ENCODE measurements at regions not wholly inside any gene's neighbourhood (a gene's known extent, or its start where the extent isn't known, plus 50 kb on each side); places are given as distances from the start of the nearest gene placed in this dataset.

DNA sequence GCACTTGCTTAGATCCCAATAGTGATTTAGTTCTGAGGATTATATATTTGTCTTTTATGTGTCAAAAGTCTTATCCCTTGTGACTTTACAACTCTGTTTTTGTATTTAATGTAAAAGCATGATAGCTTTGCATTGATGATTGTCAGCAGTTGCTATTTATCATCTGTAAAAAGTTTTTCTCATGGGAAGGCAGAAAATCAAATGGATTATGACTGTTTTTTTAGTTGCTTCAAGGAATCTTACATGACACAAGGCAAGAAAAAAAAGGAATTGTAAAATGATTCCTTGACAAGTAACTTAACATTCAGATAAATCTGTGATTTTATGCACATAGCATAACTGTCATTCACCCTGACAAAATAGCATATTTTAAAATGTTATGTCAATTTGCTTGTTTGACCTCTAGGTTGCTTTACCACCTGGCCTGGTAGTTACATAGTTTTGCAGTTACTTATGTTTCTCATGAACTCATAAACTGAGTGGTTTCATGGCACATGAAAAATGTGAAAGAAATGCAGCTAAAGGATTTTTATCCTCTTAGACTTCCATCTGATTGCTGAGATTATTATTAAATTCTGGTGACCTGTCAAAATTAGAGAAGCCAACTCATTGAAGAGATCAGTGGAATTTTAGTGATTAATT is 622.6 kb downstream of the ADGRL2 start:
- TF ChIP-seq, protein P1, sequence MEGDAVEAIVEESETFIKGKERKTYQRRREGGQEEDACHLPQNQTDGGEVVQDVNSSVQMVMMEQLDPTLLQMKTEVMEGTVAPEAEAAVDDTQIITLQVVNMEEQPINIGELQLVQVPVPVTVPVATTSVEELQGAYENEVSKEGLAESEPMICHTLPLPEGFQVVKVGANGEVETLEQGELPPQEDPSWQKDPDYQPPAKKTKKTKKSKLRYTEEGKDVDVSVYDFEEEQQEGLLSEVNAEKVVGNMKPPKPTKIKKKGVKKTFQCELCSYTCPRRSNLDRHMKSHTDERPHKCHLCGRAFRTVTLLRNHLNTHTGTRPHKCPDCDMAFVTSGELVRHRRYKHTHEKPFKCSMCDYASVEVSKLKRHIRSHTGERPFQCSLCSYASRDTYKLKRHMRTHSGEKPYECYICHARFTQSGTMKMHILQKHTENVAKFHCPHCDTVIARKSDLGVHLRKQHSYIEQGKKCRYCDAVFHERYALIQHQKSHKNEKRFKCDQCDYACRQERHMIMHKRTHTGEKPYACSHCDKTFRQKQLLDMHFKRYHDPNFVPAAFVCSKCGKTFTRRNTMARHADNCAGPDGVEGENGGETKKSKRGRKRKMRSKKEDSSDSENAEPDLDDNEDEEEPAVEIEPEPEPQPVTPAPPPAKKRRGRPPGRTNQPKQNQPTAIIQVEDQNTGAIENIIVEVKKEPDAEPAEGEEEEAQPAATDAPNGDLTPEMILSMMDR (IDR thresholded peaks at IDR 0.05), result no peak
- TF ChIP-seq POLR2AphosphoS5 (IDR thresholded peaks at IDR 0.05) (no peak), POLR2A (IDR thresholded peaks at IDR 0.05) (no peak), EP300 (IDR thresholded peaks at IDR 0.05) (no peak)
